NB4 (cell line): ENCODE measurements at regions not wholly inside any gene's neighbourhood (a gene's known extent, or its start where the extent isn't known, plus 50 kb on each side); places are given as distances from the start of the nearest gene placed in this dataset.
"Not testable (repeated sequence)": the region's sequence is repeated elsewhere in the genome, so short reads cannot be mapped to it uniquely, and the experiment has no call there.

ENCODE experiments used
- DNase-seq: peaks from one replicate; pipeline ENCODE4 v3.0.0; 2010; ENCODE audit warnings: low read depth
- H3K4me3 ChIP-seq: one replicate; pipeline ENCODE4 v1.5.1; 2011; ENCODE audit warnings: mild to moderate bottlenecking, low read depth, low read length, moderate library complexity
- MAX ChIP-seq: IDR thresholded peaks from 2 replicates; pipeline ENCODE4 v1.6.1; 2011; ENCODE audit warnings: low read depth, low read length
- MYC ChIP-seq: IDR thresholded peaks from 2 replicates; pipeline ENCODE4 v1.6.1; 2011; ENCODE audit warnings: low read depth, low read length
- POLR2A ChIP-seq: IDR thresholded peaks from 2 replicates; pipeline ENCODE4 v1.6.1; 2011; ENCODE audit warnings: mild to moderate bottlenecking; ENCODE audit not compliant: insufficient read length; ENCODE audit errors: extremely low read depth
- TF ChIP-seq, protein P1 (sequence below): IDR thresholded peaks from one replicate; pipeline ENCODE4 v1.5.1; 2012; ENCODE audit warnings: low read depth, low read length

- no peak for DNase-seq
- TF ChIP-seq MYC (no peak), MAX (no peak), POLR2A (no peak)
- TF ChIP-seq, protein P1, sequence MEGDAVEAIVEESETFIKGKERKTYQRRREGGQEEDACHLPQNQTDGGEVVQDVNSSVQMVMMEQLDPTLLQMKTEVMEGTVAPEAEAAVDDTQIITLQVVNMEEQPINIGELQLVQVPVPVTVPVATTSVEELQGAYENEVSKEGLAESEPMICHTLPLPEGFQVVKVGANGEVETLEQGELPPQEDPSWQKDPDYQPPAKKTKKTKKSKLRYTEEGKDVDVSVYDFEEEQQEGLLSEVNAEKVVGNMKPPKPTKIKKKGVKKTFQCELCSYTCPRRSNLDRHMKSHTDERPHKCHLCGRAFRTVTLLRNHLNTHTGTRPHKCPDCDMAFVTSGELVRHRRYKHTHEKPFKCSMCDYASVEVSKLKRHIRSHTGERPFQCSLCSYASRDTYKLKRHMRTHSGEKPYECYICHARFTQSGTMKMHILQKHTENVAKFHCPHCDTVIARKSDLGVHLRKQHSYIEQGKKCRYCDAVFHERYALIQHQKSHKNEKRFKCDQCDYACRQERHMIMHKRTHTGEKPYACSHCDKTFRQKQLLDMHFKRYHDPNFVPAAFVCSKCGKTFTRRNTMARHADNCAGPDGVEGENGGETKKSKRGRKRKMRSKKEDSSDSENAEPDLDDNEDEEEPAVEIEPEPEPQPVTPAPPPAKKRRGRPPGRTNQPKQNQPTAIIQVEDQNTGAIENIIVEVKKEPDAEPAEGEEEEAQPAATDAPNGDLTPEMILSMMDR: no peak
- H3K4me3 ChIP-seq: no peak overlapping the region
Measured at GRCh38 chr10:16014469-16014868, 154.2 kb upstream of the MINDY3 start.

GRCh38 chr10:16016688-16017087 lies 156.4 kb upstream of the MINDY3 start:
- DNase-seq: no peak
- no peak overlapping the region for H3K4me3 ChIP-seq
- TF ChIP-seq POLR2A: no peak

- TF ChIP-seq, protein P1: no peak
- TF ChIP-seq MYC: no peak
- no peak for TF ChIP-seq POLR2A
- no peak for TF ChIP-seq MAX
- no peak overlapping the region for H3K4me3 ChIP-seq
- DNase-seq: no peak
Measured at GRCh38 chr10:16020836-16021235, 160.5 kb upstream of the MINDY3 start.

- DNase-seq, H3K4me3 ChIP-seq: not testable (repeated sequence)
Measured at GRCh38 chr10:16026832-16027231, 166.5 kb upstream of the MINDY3 start.

DNA sequence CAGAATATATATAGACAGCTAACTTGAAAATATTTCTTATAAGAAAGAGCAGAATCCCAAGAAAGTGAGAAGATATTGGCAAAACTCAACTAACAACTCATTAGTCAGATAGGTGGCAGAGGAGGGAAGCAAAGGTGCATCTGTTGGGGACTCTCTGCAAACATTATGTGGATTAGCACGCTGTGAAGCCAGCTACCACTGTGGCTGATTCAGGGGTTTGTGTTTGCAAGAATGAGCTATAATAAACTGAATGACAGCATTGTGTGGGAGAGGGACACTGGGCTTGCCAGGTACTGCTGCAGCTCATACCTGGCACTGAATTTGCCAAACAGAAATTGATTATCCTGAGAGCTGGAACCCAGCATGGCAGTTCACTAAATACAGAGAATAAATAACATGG lies 170.3 kb upstream of the MINDY3 start:
- TF ChIP-seq MAX: no peak
- TF ChIP-seq MYC: no peak
- TF ChIP-seq, protein P1: no peak
- no peak for TF ChIP-seq POLR2A
- no peak for DNase-seq
- H3K4me3 ChIP-seq: no peak overlapping the region

- no peak overlapping the region for H3K4me3 ChIP-seq
- DNase-seq: peak; percentile 5
- no peak for TF ChIP-seq MAX
- TF ChIP-seq MYC: no peak
- TF ChIP-seq, protein P1: no peak
- no peak for TF ChIP-seq POLR2A
Measured at GRCh38 chr10:16049050-16049449, 188.7 kb upstream of the MINDY3 start.

DNA sequence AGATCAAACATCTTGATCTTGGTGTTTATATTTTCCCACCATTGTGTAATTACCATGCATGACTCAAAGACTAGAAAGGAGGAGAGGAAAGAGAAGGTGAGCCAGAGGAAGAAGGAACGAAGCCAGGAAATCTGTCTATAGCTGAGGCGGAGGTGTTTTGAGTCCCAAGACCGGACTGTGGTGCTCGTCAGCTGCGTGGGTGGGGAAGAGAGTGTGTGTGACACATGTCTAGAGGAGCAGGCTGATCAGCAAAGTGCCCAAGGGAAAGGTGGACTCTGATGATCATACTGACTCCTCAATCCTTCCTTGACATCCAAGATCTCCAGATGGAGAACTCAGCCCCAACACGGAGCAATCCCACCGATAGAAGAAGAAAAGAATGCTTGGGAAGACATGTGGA lies 189.5 kb upstream of the MINDY3 start:
- H3K4me3 ChIP-seq: no peak overlapping the region
- DNase-seq: no peak
- TF ChIP-seq MYC (no peak), MAX (no peak)

DNA sequence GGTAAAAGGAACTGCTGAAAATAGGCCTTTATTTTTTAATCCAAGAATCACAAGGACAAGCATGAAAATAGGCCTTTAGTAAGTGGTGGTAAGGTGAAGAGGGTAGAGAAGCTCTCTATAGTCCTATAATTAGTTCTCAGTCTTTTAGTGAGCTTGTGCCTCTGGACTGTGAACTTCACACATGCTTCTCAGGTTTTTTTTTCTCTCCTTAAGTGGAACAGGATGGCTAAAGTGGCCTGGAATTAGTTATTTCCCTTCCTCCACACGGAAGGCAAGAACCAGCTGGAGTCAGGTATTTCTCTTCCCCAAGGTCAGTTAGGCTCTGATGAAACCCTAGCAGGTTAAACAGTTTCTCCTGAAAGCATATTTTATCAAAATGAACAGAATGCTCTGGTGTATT lies 203.0 kb upstream of the MINDY3 start:
- no peak overlapping the region for H3K4me3 ChIP-seq
- TF ChIP-seq, protein P1: no peak
- TF ChIP-seq MAX (no peak), MYC (no peak), POLR2A (no peak)
- no peak for DNase-seq

DNA sequence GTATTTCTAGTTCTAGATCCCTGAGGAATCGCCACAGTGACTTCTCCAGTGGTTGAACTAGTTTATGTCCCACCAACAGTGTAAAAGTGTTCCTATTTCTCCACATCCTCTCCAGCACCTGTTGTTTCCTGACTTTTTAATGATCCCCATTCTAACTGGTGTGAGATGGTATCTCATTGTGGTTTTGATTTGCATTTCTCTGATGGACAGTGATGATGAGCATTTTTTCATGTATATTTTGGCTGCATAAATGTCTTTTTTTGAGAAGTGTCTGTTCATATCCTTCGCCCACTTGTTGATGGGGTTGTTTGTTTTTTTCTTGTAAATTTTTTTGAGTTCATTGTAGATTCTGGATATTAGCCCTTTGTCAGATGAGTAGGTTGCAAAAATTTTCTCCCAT lies 223.2 kb upstream of the MINDY3 start:
- not testable (repeated sequence) for H3K4me3 ChIP-seq, DNase-seq
